ENCODE measurements at regions not wholly inside any gene's neighbourhood (a gene's known extent, or its start where the extent isn't known, plus 50 kb on each side); places are given as distances from the start of the nearest gene placed in this dataset.

GRCh38 chr3:162073422-162073975, 576.9 kb downstream of the OTOL1 start:
- Mint-ChIP-seq H3K27ac (no peak overlapping the region), H3K9me3 (peaks cover 2% of the 10 kb centered on the region), H3K36me3 (ENCODE audit: low read depth) (no peaks in the 10 kb centered on the region), H3K27me3 (no peaks in the 10 kb centered on the region), H3K4me1 (ENCODE audit: low read depth) (no peaks in the 10 kb centered on the region), H3K4me3 (no peak overlapping the region)
- no peak for ATAC-seq
- CTCF ChIA-PET, result no interaction called here
- TF ChIP-seq CTCF (IDR thresholded peaks at IDR 0.05), result no peak
- POLR2A ChIA-PET, result no interaction called here
- no peak for DNase-seq
- intact Hi-C loops (cut with micrococcal nuclease), result no loop called here

- intact Hi-C loops (cut with micrococcal nuclease), result no loop called here
- no peaks in the 10 kb centered on the region for H3K27me3 Mint-ChIP-seq
- no peak overlapping the region for H3K4me3 Mint-ChIP-seq
- H3K27ac Mint-ChIP-seq, result no peak overlapping the region
- ChIA-PET CTCF (no interaction called here), POLR2A (no interaction called here)
- no peak for DNase-seq
- TF ChIP-seq CTCF (IDR thresholded peaks at IDR 0.05), result no peak
- peaks cover 3% of the 10 kb centered on the region for H3K9me3 Mint-ChIP-seq
- H3K4me1 Mint-ChIP-seq (ENCODE audit: low read depth), result no peaks in the 10 kb centered on the region
- H3K36me3 Mint-ChIP-seq (ENCODE audit: low read depth), result no peaks in the 10 kb centered on the region
- ATAC-seq, result no peak
These were observed 580.5 kb downstream of the OTOL1 start for GRCh38 chr3:162077108-162077507.

GRCh38 chr3:162082516-162082915, 585.9 kb downstream of the OTOL1 start:
- POLR2A ChIA-PET, result no interaction called here

GRCh38 chr3:162087361-162087760, 590.8 kb downstream of the OTOL1 start:
- Mint-ChIP-seq H3K9me3 (peaks cover 7% of the 10 kb centered on the region), H3K36me3 (ENCODE audit: low read depth) (no peaks in the 10 kb centered on the region), H3K4me1 (ENCODE audit: low read depth) (no peaks in the 10 kb centered on the region), H3K27me3 (no peaks in the 10 kb centered on the region), H3K27ac (no peak overlapping the region), H3K4me3 (no peak overlapping the region)
- intact Hi-C loops (cut with micrococcal nuclease), result no loop called here
- no peak for TF ChIP-seq CTCF (IDR thresholded peaks at IDR 0.05)
- POLR2A ChIA-PET, result no interaction called here
- ATAC-seq (no peak), DNase-seq (no peak)
- CTCF ChIA-PET, result no interaction called here

More at GRCh38 chr3:162082516-162082915, 585.9 kb downstream of the OTOL1 start:
- DNase-seq, result no peak
- TF ChIP-seq CTCF (IDR thresholded peaks at IDR 0.05), result no peak
- CTCF ChIA-PET, result no interaction called here
- Mint-ChIP-seq H3K36me3 (ENCODE audit: low read depth) (no peaks in the 10 kb centered on the region), H3K9me3 (peaks cover 3% of the 10 kb centered on the region), H3K27me3 (no peaks in the 10 kb centered on the region), H3K4me3 (no peak overlapping the region), H3K4me1 (ENCODE audit: low read depth) (no peaks in the 10 kb centered on the region), H3K27ac (no peak overlapping the region)
- intact Hi-C loops (cut with micrococcal nuclease), result no loop called here
- ATAC-seq, result no peak

- H3K4me1 Mint-ChIP-seq (ENCODE audit: low read depth), result no peaks in the 10 kb centered on the region
- no peak for ATAC-seq
- H3K27ac Mint-ChIP-seq, result no peak overlapping the region
- H3K9me3 Mint-ChIP-seq, result peaks cover 9% of the 10 kb centered on the region
- POLR2A ChIA-PET, result no interaction called here
- intact Hi-C loops (cut with micrococcal nuclease), result no loop called here
- CTCF ChIA-PET, result no interaction called here
- no peaks in the 10 kb centered on the region for H3K27me3 Mint-ChIP-seq
- no peaks in the 10 kb centered on the region for H3K36me3 Mint-ChIP-seq (ENCODE audit: low read depth)
- H3K4me3 Mint-ChIP-seq, result no peak overlapping the region
- no peak for TF ChIP-seq CTCF (IDR thresholded peaks at IDR 0.05)
- DNase-seq, result no peak
These were observed 596.1 kb downstream of the OTOL1 start for GRCh38 chr3:162092751-162093150.
